SK-N-SH (cell line): ENCODE measurements at regions not wholly inside any gene's neighbourhood (a gene's known extent, or its start where the extent isn't known, plus 50 kb on each side); places are given as distances from the start of the nearest gene placed in this dataset.

Experiments
- CTCF ChIA-PET: fragments of 300-600, 350-600 bp; formaldehyde crosslinking; extraction: SDS; loops from one replicate; lab custom pipeline; 2021; lab: Yijun Ruan, JAX
- POLR2A ChIA-PET: fragments of 350-600 bp; sonication (Branson Sonifier 250); formaldehyde crosslinking; extraction: SDS; loops from one replicate; lab custom pipeline; 2020; ENCODE audit warnings: antibody characterized with exemption, inconsistent platforms; lab: Yijun Ruan, JAX
- DNase-seq: peaks from one replicate; pipeline ENCODE4 v3.0.0; 2012
- H2AFZ ChIP-seq: fragments of 200-600 bp; sonication (generic); 2 replicates; pipeline ENCODE4 v1.8.1; 2016; ENCODE audit warnings: antibody characterized with exemption, mild to moderate bottlenecking, low read depth
- H3F3A ChIP-seq: fragments of 200-600 bp; sonication (generic); replicated peaks from 2 replicates; pipeline ENCODE3; 2016; ENCODE audit warnings: antibody characterized with exemption, mild to moderate bottlenecking; ENCODE audit not compliant: insufficient read depth
- H3K27ac ChIP-seq, 2 experiments: fragments of 200-500 bp in 1 of 2; fragments of 200-600 bp in 1 of 2; sonication (Bioruptor generic) in 1 of 2; sonication (generic), shearing (Covaris generic) in 1 of 2; 2 replicates each; pipeline versions ENCODE4 v1.5.1 to v1.6.1; 2014 to 2016; ENCODE audit warnings: low read depth in 2 of 2, inconsistent platforms in 1 of 2, low read length in 1 of 2, mild to moderate bottlenecking in 1 of 2, mixed read lengths in 1 of 2
- H3K27me3 ChIP-seq: fragments of 200-600 bp; sonication (generic), shearing (Covaris generic); 2 replicates; pipeline ENCODE4 v1.6.1; 2016; ENCODE audit warnings: mixed run types; ENCODE audit not compliant: insufficient read depth
- H3K36me3 ChIP-seq, 2 experiments: fragments of 200-500 bp in 1 of 2; fragments of 200-600 bp in 1 of 2; sonication (Bioruptor generic) in 1 of 2; sonication (generic) in 1 of 2; replicated peaks in 1 of 2; 2 replicates each; pipeline versions ENCODE3 to v1.5.1; 2014 to 2016; ENCODE audit warnings: low read length in 1 of 2, mild to moderate bottlenecking in 1 of 2; ENCODE audit not compliant: insufficient read depth in 2 of 2, control insufficient read depth in 1 of 2
- H3K4me1 ChIP-seq, 2 experiments: fragments of 200-500 bp in 1 of 2; fragments of 200-600 bp in 1 of 2; sonication (Bioruptor generic) in 1 of 2; sonication (generic), shearing (Covaris generic) in 1 of 2; 2 replicates each; pipeline versions ENCODE4 v1.5.1 to v1.6.1; 2014 to 2016; ENCODE audit warnings: low read depth in 1 of 2, low read length in 1 of 2, mixed run types in 1 of 2; ENCODE audit not compliant: insufficient read depth in 2 of 2, control insufficient read depth in 1 of 2
- H3K4me2 ChIP-seq: fragments of 200-600 bp; sonication (generic), shearing (Covaris generic); 2 replicates; pipeline ENCODE4 v1.6.1; 2017; ENCODE audit warnings: mixed run types
- H3K4me3 ChIP-seq, 2 experiments: fragments of 200-500 bp in 1 of 2; fragments of 200-600 bp in 1 of 2; sonication (Bioruptor generic) in 1 of 2; sonication (generic), shearing (Covaris generic) in 1 of 2; 2 replicates each; pipeline versions ENCODE4 v1.5.1 to v1.8.1; 2014 to 2016; ENCODE audit warnings: low read depth in 2 of 2, inconsistent platforms in 1 of 2, low read length in 1 of 2, mild to moderate bottlenecking in 1 of 2, mixed read lengths in 1 of 2, moderate library complexity in 1 of 2
- H3K79me2 ChIP-seq: fragments of 200-600 bp; sonication (generic); 2 replicates; pipeline ENCODE4 v1.8.1; 2017; ENCODE audit warnings: mild to moderate bottlenecking; ENCODE audit not compliant: insufficient read depth
- H3K9ac ChIP-seq: fragments of 200-600 bp; sonication (generic); 2 replicates; pipeline ENCODE4 v1.6.1; 2017; ENCODE audit warnings: mixed run types
- H3K9me2 ChIP-seq: fragments of 200-600 bp; sonication (generic); 2 replicates; pipeline ENCODE4 v1.6.1; 2017; ENCODE audit warnings: mixed run types
- H3K9me3 ChIP-seq: fragments of 200-600 bp; sonication (generic); 2 replicates; pipeline ENCODE4 v1.6.1; 2017; ENCODE audit warnings: mixed run types, mild to moderate bottlenecking, moderate library complexity
- H4K20me1 ChIP-seq: fragments of 200-600 bp; sonication (generic); 2 replicates; pipeline ENCODE4 v1.6.1; 2017; ENCODE audit warnings: mild to moderate bottlenecking, mixed run types; ENCODE audit not compliant: insufficient read depth
- FOSL2 ChIP-seq: IDR thresholded peaks from 2 replicates; pipeline ENCODE4 v1.4.0; 2012; ENCODE audit warnings: low read depth, mild to moderate bottlenecking, moderate library complexity, borderline replicate concordance
- FOXM1 ChIP-seq: IDR thresholded peaks from 2 replicates; pipeline ENCODE4 v1.4.0; 2012; ENCODE audit warnings: low read depth, mild to moderate bottlenecking
- GATA2 ChIP-seq: sonication (generic); formaldehyde crosslinking; IDR thresholded peaks from 2 replicates; pipeline ENCODE4 v1.5.0; 2020; ENCODE audit warnings: mild to moderate bottlenecking, missing genetic modification reagents
- JUND ChIP-seq: IDR thresholded peaks from 2 replicates; pipeline ENCODE4 v1.4.0; 2012
- MAX ChIP-seq: IDR thresholded peaks from 2 replicates; pipeline ENCODE4 v1.4.0; 2012; ENCODE audit warnings: low read depth
- RAD21 ChIP-seq: IDR thresholded peaks from 2 replicates; pipeline ENCODE4 v1.6.1; 2012; ENCODE audit warnings: mild to moderate bottlenecking, low read length
- RCOR1 ChIP-seq: fragments of 150-350 bp; IDR thresholded peaks from 2 replicates; pipeline ENCODE4 v1.6.1; 2017; ENCODE audit warnings: antibody characterized with exemption, low read length
- REST ChIP-seq: IDR thresholded peaks from 2 replicates; pipeline ENCODE4 v1.6.1; 2012; ENCODE audit warnings: mild to moderate bottlenecking, low read depth, low read length, moderate library complexity
- RFX5 ChIP-seq: IDR thresholded peaks from 2 replicates; pipeline ENCODE4 v1.6.1; 2012; ENCODE audit warnings: mild to moderate bottlenecking, improper control_type of control experiment, low read length
- WGBS: methylation state at CpG from one replicate; pipeline ENCODE4 v1.1.6; 2017; ENCODE audit warnings: low lambda C conversion rate; 5-methylcytosine and 5-hydroxymethylcytosine counted together

- Histone ChIP-seq H3K9me2 (no peaks in the 10 kb centered on the region), H2AFZ (no peak overlapping the region), H3K27me3 (peaks cover 3% of the 10 kb centered on the region; the same call in 1 of the 2 replicates)
- 32% methylated on average over 1 of the region's 1 CpG for WGBS
- TF ChIP-seq RCOR1 (no peak), MAX (no peak), REST (no peak), JUND (no peak), FOSL2 (no peak), GATA2 (CRISPR knock-in tag) (no peak)
- TF ChIP-seq, all 33 proteins: peak for 0
- ChIA-PET CTCF (no interaction called here), POLR2A (no interaction called here)
- Histone ChIP-seq H3K79me2 (no peaks in the 10 kb centered on the region), H3K9me3 (no peaks in the 10 kb centered on the region), H3F3A (no peaks in the 10 kb centered on the region), H3K4me1 (no peaks in the 10 kb centered on the region), H3K36me3 (no peaks in the 10 kb centered on the region), H3K4me3 (no peak overlapping the region), H4K20me1 (no peaks in the 10 kb centered on the region), H3K27ac (no peak overlapping the region), H3K4me2 (no peak overlapping the region), H3K9ac (no peak overlapping the region)
- DNase-seq: no peak
Measured at GRCh38 chr6:128767150-128767549, 115.8 kb upstream of the LAMA2 start.

- Histone ChIP-seq H4K20me1 (no peaks in the 10 kb centered on the region), H3K27me3 (peaks cover 3% of the 10 kb centered on the region; the same call in 1 of the 2 replicates), H3K9me2 (no peaks in the 10 kb centered on the region), H3K79me2 (no peaks in the 10 kb centered on the region), H3F3A (no peaks in the 10 kb centered on the region), H3K4me3 (no peak overlapping the region), H3K36me3 (no peaks in the 10 kb centered on the region), H3K4me1 (no peaks in the 10 kb centered on the region), H3K4me2 (no peak overlapping the region), H3K27ac (no peak overlapping the region), H3K9me3 (no peaks in the 10 kb centered on the region), H3K9ac (no peak overlapping the region), H2AFZ (no peak overlapping the region)
- ChIA-PET CTCF (no interaction called here), POLR2A (no interaction called here)
- no peak for DNase-seq
- 13% methylated on average over 2 of the region's 2 CpGs for WGBS
- TF ChIP-seq RFX5: no peak
- no peak for TF ChIP-seq RAD21
- TF ChIP-seq RCOR1: no peak
- no peak for TF ChIP-seq FOXM1
Measured at GRCh38 chr6:128763599-128764300, 119.2 kb upstream of the LAMA2 start.
